HG03039 (cell line): ENCODE measurements at regions not wholly inside any gene's neighbourhood (a gene's known extent, or its start where the extent isn't known, plus 50 kb on each side); places are given as distances from the start of the nearest gene placed in this dataset.

ENCODE experiments used
- ATAC-seq: cut with Tn5 transposase; IDR thresholded peaks from one replicate; pipeline ENCODE4 v1.9.1; 2021; ENCODE audit warnings: mild to moderate bottlenecking, moderate library complexity; ENCODE audit not compliant: unreplicated experiment

DNA sequence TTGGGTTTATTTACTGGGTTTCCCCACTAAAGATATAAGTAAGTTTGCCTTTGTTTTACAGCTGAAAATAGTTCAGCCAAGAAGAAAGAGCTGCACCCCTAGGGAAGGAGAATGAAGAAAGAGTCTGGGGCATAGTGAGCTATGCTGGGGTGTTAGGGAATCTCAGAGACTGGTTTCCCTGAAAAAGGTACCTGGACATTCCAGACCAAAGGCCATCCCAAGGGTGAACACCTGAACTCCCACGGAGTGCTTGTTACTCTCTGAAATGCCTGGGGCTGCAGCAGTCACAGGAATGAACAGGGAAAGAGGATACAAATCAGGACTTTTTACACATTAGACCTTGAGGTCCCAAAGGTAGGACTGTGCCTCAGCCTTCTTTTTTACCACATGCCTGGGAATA lies 337.6 kb upstream of the SLC10A2 start:
- no peak for ATAC-seq

- ATAC-seq, result no peak
Measured at GRCh38 chr13:103403148-103403740, 337.0 kb upstream of the SLC10A2 start.

DNA sequence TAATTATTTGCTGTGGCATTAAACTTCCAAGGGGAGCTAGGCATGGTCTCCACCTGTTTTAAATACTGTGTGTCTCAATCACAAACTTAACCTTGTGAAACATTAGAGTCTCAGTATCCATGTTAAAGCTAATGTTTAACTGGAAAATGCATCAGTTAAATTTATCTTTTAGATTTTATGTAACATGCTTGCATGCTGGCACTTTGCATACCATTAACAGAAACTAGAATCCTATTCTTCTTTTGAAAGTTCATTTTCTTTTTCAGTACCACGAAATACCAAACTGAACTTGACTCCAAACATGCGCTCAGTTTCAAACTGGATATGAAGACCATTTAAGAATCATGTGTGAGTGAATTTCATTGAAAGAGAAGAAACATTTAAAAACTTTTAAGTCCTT lies 328.9 kb upstream of the SLC10A2 start:
- ATAC-seq, result no peak

DNA sequence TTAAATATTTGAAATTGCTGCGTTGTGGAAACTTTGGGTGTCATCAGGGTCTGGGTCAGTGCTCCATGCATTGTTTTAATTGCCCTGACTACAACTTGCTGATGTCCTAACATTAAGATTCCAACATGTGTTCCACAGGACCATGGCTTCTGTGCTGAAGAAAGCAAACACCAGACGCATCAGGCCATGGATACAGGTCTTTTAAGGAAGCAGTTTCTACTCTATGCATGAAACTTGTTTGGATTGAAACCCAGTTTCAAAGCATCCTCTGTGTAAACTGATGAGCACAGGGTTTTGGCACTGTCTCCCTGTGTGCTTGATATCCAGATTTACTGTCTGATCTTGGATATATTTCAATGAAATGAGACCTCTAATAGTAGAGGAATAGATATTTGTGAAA lies 328.4 kb upstream of the SLC10A2 start:
- no peak for ATAC-seq

- no peak for ATAC-seq
Measured at GRCh38 chr13:103391936-103392335, 325.7 kb upstream of the SLC10A2 start.

GRCh38 chr13:103388839-103389238 lies 322.6 kb upstream of the SLC10A2 start:
- ATAC-seq, result no peak

DNA sequence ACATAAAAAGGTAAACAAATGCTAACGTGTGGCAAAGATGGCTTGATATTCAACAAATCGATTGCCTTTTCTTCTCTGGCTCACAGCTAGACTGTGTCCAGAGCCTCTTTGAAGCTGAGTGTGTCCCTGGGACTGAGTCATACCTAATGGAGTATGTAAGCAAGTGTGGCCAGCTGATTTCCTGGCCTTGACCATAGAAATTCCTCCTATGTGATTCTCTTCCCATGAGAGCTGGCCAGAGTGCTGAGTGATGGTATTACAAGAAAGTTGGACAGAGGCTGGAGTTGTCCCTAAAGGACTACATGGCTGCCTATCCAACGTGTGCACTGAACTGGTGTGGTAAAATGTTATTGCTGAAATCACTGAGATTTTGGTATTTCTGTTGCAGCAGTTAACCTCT lies 320.1 kb upstream of the SLC10A2 start:
- no peak for ATAC-seq

DNA sequence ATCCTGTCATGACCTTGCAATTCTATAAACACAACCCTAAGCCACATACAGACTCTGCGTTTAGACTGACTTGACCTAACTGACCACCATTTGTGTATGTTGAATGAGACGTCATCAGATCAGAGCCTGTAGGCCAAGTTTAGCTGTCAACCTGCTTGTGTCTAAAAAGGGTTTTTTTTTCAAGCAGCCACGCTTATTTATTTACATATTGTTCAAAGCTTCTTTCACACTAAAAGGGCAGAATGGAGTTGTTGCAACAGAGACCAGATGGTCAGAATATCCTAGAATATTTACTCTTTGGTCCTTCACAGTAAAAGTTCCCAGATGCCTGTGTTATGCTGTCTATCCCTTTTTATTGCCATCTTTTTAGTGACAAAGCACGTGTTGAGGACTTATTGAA lies 307.7 kb upstream of the SLC10A2 start:
- no peak for ATAC-seq

DNA sequence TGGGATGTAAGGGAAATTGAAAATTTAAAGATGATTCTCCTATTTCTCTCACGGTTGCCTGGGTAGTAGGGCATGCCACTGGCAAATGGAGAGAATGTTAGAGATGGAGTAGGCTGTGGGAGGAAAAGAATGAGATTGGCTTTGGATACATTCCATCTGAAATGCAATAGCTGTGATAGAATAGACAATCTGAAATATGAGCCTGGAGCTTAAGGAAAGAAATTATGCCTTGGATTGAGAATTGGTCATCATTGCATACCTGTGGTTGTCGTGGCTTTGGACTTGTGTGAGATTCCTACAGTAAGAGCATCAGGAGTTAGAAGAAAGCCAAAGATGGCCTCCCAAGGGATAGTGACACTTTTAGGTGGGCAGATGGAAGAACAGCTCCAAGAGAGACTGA lies 305.1 kb upstream of the SLC10A2 start:
- ATAC-seq, result no peak

- no peak for ATAC-seq
Measured at GRCh38 chr13:103370790-103371189, 304.6 kb upstream of the SLC10A2 start.

GRCh38 chr13:103358255-103358932 lies 292.2 kb upstream of the SLC10A2 start:
- ATAC-seq, result no peak

DNA sequence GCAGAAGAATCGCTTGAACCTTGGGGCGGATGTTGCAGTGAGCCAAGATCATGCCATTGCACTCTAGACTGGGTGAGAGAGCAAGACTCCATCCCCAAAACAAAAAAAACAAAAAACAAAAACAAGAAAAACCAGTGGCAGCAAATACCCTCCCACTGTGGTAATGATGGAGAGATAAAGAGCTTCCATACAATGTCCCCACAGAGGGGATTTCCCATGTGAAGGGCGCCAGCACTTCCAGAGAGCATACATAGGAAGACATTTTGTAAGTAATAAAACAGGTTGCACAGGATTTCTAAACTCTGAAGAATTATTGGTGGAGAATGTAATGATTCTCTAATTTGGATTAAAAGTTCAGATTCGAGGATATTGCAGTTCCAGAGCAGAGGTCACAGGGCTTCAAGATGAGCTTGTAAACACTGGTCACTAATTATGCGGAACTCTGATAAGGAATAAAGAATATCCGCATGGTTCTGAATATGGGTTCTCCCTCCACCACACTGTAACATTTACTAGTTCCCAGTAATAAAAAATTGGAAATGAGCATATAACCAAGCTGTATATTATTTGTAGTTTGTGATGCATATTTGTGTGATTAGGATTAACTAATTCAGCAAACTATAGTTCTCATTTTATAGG lies 290.1 kb upstream of the SLC10A2 start:
- no peak for ATAC-seq

GRCh38 chr13:103354171-103354570 lies 288.0 kb upstream of the SLC10A2 start:
- no peak for ATAC-seq

DNA sequence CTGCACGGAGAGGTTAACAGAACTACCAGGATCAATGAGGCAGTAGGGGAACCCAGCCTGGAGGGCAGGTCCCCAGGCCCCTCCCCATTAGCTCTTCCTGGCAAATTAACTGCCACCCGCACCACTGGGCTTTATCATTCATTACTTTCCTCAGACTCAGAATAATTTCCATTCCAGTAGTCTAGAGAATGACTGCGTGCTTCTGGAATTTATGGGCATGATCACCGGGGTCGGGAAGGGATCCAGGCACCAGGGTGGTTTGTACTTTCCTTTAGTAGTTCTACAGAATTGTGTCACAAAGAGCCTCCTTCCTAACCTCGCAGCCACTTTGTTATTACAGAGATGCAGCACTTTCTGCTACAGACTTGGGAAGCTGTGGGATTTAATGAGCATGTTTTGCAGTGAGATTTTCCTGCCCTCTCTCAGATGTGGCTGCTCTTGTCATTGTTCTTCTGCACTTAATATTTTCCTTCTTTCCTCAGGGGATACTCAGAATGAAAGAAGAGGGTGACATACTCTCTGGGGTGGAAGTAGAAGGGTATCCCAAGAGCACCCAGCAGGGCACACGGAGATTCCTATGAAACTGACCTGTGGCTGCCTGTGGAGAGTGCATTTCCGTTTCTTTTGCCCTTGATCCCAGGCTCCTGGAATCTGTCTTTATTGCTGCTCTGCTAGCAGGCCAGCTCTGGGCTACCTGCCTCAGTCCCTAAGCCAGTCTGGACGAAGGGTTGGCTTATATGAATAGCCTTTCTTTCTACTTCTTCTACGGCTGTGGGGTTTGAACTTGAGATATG lies 285.0 kb upstream of the SLC10A2 start:
- no peak for ATAC-seq

GRCh38 chr13:103350147-103350546 lies 283.9 kb upstream of the SLC10A2 start:
- no peak for ATAC-seq

GRCh38 chr13:103349211-103349980 lies 283.2 kb upstream of the SLC10A2 start:
- ATAC-seq, result no peak

DNA sequence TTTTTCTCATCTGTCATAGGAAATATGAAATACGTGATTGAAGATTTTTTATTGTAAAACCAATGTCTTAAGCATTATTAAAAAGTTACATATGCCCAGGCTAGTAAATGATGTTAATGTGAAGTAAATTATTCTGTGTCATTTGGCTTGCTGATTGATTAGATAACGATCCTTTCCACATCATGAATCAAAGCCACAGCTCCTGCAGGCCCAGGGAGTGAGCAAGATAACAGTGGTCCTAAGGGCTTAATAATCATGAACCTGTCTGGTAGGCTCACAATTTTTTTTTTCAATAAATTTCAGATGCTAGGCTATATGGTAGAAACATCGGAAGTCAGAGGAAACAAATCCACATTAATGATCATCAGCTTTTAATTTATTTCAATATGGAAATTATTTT lies 269.0 kb upstream of the SLC10A2 start:
- ATAC-seq, result no peak

- ATAC-seq, result no peak
Measured at GRCh38 chr13:103331924-103332323, 265.7 kb upstream of the SLC10A2 start.

GRCh38 chr13:103328899-103329298 lies 262.7 kb upstream of the SLC10A2 start:
- no peak for ATAC-seq

DNA sequence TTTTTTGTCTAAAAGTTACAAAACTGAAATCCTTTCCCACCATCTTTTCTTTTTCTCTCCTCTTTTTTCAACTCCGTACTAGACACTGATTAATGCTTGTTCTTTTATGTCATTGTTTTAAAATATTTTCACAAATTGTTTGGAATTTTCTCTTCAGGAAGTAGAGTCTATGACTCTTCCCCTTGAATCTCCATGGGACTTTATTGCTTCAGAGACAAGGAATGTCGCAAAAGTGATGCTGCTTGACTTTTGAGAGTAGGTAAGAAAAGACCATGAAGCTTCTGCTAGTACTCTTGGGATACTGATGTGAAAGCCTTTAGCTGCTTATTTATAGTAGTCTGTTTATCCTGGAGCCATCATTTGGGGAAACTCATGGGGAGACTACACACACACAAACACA lies 260.1 kb upstream of the SLC10A2 start:
- ATAC-seq, result no peak

GRCh38 chr13:103325672-103326071 lies 259.5 kb upstream of the SLC10A2 start:
- no peak for ATAC-seq
